Thyroid gland (tissue), 4 donors: ENCODE measurements at regions not wholly inside any gene's neighbourhood (a gene's known extent, or its start where the extent isn't known, plus 50 kb on each side); places are given as distances from the start of the nearest gene placed in this dataset.

Experiments
- DNase-seq, 2 donors: peaks; one replicate each; pipeline ENCODE4 v3.0.0-alpha.2; 2019
- H3K27ac ChIP-seq, 3 donors: fragments of 200-600 bp; sonication (generic); 1 replicate in 2 of 3; 2 replicates in 1 of 3; pipeline ENCODE4 v1.5.1; 2016 to 2019; ENCODE audit warnings: mild to moderate bottlenecking in 1 of 3, moderate library complexity in 1 of 3
- H3K27me3 ChIP-seq: fragments of 200-600 bp; sonication (generic); one replicate; pipeline ENCODE4 v1.5.1; 2019
- H3K36me3 ChIP-seq, 2 donors: fragments of 200-600 bp; sonication (generic); one replicate each; pipeline ENCODE4 v1.5.1; 2016 to 2019
- H3K4me1 ChIP-seq, 2 donors: fragments of 200-600 bp; sonication (generic); one replicate each; pipeline ENCODE4 v1.5.1; 2017 to 2019
- H3K4me3 ChIP-seq, 3 donors: fragments of 200-600 bp; sonication (generic); replicated peaks in 1 of 3; 1 replicate in 2 of 3; 2 replicates in 1 of 3; pipeline ENCODE4 v1.5.1; 2016; ENCODE audit warnings: mild to moderate bottlenecking in 1 of 3
- H3K9me3 ChIP-seq: fragments of 200-600 bp; sonication (generic); one replicate; pipeline ENCODE4 v1.5.1; 2017
- CTCF ChIP-seq, 6 experiments: fragments of 200-600 bp in 3 of 6; fragments of 450-650 bp in 3 of 6; sonication (generic) in 3 of 6; IDR thresholded peaks; one replicate each; pipeline ENCODE4 v1.5.1; 2016 to 2019; ENCODE audit warnings: antibody characterized with exemption in 6 of 6, mild to moderate bottlenecking in 2 of 6, inconsistent platforms in 1 of 6, moderate library complexity in 1 of 6
- POLR2A ChIP-seq, 2 donors: fragments of 450-650 bp; IDR thresholded peaks; one replicate each; pipeline ENCODE4 v1.6.1; 2017; ENCODE audit warnings: antibody characterized with exemption in 2 of 2, mild to moderate bottlenecking in 2 of 2, moderate library complexity in 1 of 2
- WGBS, 2 donors: methylation state at CpG; one replicate each; pipeline ENCODE4 v1.1.5; 2017; 5-methylcytosine and 5-hydroxymethylcytosine counted together
- intact Hi-C: fragments of 100-400 bp; cut with DNase I; formaldehyde crosslinking; loops from one replicate; pipeline ENCODE4 v1.15.1; 2023

- H3K27ac ChIP-seq = no peak overlapping the region
- DNase-seq = no peak
- peaks cover 0 to 2% of the 10 kb centered on the region in 2 donors for H3K4me1 ChIP-seq
- 83 to 87% methylated on average over 3 of the region's 3 CpGs for WGBS, 2 donors
- no peak for TF ChIP-seq POLR2A (IDR thresholded peaks at IDR 0.05)
- no peak for TF ChIP-seq CTCF (IDR thresholded peaks at IDR 0.05)
- H3K9me3 ChIP-seq = no peaks in the 10 kb centered on the region
- no peak overlapping the region for H3K4me3 ChIP-seq
- intact Hi-C loops = no loop called here
- no peaks in the 10 kb centered on the region for H3K36me3 ChIP-seq
- no peaks in the 10 kb centered on the region for H3K27me3 ChIP-seq
Observed at GRCh38 chr20:48301189-48301588, 515.9 kb upstream of the SULF2 start.

GRCh38 chr20:48300529-48300928 is 515.2 kb upstream of the SULF2 start:
- 92 to 93% methylated on average over 1 of the region's 1 CpG for WGBS, 2 donors
- TF ChIP-seq CTCF (IDR thresholded peaks at IDR 0.05) (no peak), POLR2A (IDR thresholded peaks at IDR 0.05) (no peak)
- intact Hi-C loops = no loop called here
- Histone ChIP-seq H3K9me3 (no peaks in the 10 kb centered on the region), H3K27me3 (no peaks in the 10 kb centered on the region), H3K36me3 (no peaks in the 10 kb centered on the region), H3K27ac (no peak overlapping the region), H3K4me3 (no peak overlapping the region), H3K4me1 (peaks cover 0 to 8% of the 10 kb centered on the region in 2 donors)
- DNase-seq = no peak

- no peak overlapping the region for H3K27ac ChIP-seq
- H3K9me3 ChIP-seq = no peaks in the 10 kb centered on the region
- intact Hi-C loops = no loop called here
- no peak overlapping the region for H3K4me3 ChIP-seq
- peaks cover 3 to 21% of the 10 kb centered on the region in 2 donors for H3K4me1 ChIP-seq
- H3K27me3 ChIP-seq = no peaks in the 10 kb centered on the region
- TF ChIP-seq POLR2A (IDR thresholded peaks at IDR 0.05) = no peak
- no peak for TF ChIP-seq CTCF (IDR thresholded peaks at IDR 0.05)
- WGBS, 2 donors = 59 to 77% methylated on average over 7 of the region's 7 CpGs
- no peak for DNase-seq
- no peaks in the 10 kb centered on the region for H3K36me3 ChIP-seq
Observed at GRCh38 chr20:48298851-48299484, 513.7 kb upstream of the SULF2 start.

- H3K27ac ChIP-seq = no peak overlapping the region
- H3K27me3 ChIP-seq = no peaks in the 10 kb centered on the region
- H3K9me3 ChIP-seq = no peaks in the 10 kb centered on the region
- H3K36me3 ChIP-seq = no peaks in the 10 kb centered on the region
- no peak overlapping the region for H3K4me3 ChIP-seq
- intact Hi-C loops = no loop called here
- TF ChIP-seq CTCF (IDR thresholded peaks at IDR 0.05) (no peak), POLR2A (IDR thresholded peaks at IDR 0.05) (no peak)
- no peak for DNase-seq
- peaks cover 3 to 21% of the 10 kb centered on the region in 2 donors for H3K4me1 ChIP-seq
Observed at GRCh38 chr20:48298433-48298832, 513.2 kb upstream of the SULF2 start.

GRCh38 chr20:48295966-48296421 is 510.7 kb upstream of the SULF2 start:
- Histone ChIP-seq H3K9me3 (no peaks in the 10 kb centered on the region), H3K4me3 (no peak overlapping the region), H3K36me3 (no peaks in the 10 kb centered on the region), H3K4me1 (peaks cover 3 to 21% of the 10 kb centered on the region in 2 donors), H3K27me3 (no peaks in the 10 kb centered on the region), H3K27ac (peak overlapping the region; percentile 19 to 59 (median 50))
- peak in 1 of 2 donors; percentile 25 for DNase-seq
- 55% methylated on average over 6 of the region's 6 CpGs for WGBS, 2 donors
- intact Hi-C loops = no loop called here
- TF ChIP-seq CTCF (IDR thresholded peaks at IDR 0.05) (no peak), POLR2A (IDR thresholded peaks at IDR 0.05) (no peak)
